HG03432 (cell line): ENCODE measurements at regions not wholly inside any gene's neighbourhood (a gene's known extent, or its start where the extent isn't known, plus 50 kb on each side); places are given as distances from the start of the nearest gene placed in this dataset.

ENCODE experiments used
- ATAC-seq: cut with Tn5 transposase; IDR thresholded peaks from one replicate; pipeline ENCODE4 v1.9.1; 2021; ENCODE audit warnings: mild to moderate bottlenecking, moderate library complexity; ENCODE audit not compliant: unreplicated experiment

DNA sequence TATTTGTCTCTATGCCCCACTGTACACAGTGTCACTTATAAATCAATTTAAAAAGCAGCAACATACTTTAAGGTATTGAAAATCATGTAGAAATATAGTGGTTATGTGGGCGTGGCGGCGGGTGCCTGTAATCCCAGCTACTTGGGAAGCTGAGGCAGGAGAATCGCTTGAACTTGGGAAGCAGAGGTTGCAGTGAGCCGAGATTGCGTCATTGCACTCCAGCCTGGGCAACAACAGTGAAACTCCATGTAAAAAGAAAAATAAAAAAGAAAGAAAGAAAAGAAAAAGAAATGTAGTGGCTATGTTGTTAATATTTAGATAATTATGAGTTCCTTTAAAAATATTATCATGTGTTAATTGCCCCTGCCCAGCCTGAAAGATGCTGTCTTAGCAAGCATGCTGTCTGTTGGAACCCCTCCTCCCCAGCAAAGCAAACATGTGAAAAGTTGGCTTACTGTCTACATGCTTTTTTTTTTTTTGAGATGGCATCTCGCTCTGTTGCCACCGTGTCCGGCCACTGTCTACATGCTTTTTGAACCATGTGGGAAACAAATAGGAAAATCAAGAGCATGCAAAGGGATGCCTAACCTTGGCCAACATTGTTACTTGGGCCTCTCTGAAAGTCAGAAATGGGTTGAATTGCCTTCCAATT, 151.4 kb upstream of the TSHZ2 start:
- no peak for ATAC-seq

DNA sequence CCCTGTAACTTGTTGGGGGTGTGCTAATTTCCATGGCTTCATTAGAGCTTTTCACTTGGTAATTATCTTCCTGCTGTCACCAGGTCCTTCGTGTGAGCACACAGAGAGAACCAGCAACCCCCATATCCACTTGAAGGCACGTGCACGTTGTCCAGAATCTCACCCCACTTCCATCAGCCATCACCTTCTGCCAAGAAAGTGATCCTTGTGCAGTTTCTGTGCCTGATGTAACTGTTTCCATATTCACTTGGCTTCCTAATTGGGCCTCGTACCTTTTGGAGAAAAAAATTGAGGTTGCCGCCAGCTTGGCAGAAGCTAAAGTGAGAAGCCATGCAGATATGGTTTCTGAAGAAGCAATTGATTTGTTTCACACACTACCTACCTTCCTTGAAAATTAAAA, 153.7 kb upstream of the TSHZ2 start:
- no peak for ATAC-seq

DNA sequence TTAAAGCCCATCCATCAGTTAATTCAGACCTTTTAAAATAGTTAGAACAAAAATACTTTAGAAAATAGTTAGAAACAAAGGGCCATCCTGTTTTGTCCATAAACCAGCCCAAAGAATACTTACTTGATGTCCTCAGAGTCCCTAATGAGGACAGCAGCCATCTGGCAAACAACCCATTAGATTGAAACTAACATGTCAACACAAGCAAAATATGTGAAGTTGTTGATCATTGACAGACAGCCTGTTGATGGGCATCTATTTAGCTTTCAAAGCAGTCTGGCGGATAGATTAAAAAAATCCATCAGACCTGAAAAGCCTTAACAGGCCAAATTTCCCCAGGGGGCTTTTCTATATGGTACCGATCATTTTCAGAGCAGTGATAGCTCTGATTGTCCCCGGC, 154.2 kb upstream of the TSHZ2 start:
- no peak for ATAC-seq

DNA sequence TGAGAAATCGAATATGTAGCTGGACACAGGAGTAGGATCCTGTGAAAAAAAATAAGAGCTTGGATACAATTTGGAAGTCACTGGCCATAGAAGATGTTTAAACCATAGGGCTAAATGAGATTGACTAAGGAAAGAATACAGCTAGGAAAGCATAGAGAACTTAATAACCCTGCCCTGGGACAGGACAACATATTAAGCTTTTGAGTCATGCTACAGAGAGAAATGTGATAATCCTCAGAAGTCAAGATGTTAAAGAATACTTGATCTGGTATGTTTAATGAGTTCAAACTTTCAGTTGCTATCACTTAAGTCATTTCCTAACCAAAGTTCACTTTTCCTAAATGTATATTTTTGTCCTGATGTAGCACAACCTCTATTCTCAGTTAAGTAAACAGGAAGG, 154.6 kb upstream of the TSHZ2 start:
- ATAC-seq: no peak

DNA sequence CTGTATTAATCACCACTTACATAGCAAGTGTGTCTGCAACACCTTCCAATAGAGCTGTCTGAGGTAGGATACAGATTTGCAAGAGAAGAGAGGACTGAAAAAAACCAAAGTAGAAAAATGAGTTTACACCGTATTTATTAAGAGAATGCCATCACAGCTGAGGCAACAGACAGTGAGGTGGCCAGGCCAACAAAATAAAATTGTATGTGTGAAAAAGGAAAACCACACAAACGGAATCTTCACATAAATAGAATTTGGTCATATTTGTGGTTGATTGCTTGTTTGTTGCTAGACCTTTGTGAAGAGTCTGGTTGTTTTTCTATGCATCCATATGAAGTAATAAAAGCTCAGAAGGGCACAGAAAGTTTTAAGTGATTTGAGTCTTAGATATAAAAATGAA, 157.8 kb upstream of the TSHZ2 start:
- ATAC-seq: no peak

DNA sequence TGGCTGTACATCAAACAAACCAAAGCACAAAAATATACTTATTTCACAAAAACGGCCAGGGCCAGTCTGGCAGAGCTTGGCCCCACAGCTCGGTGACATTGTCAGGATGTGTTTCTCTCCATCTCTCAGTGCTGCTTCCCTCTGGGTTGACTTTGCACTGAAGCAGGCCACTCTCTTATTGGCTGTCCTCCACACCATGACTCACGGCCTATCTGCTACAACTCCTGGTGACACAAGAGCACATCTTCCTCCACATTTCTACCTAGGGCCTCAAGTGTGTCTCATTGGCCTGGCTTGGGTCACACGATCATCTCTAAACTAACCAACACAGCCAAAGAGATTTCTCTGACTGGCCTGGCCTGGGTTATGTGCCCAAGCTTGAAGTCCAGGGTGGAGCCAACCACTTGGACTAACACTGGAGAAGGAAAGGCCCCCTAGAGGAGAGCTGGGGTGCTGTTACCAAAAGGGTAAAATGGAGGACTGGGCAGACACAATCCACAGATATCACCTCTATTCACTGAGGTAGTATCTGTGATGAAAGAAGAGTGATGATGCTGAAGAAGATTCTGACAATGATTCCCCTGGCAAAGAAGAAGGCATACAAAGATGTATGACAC, 159.8 kb upstream of the TSHZ2 start:
- ATAC-seq: no peak

DNA sequence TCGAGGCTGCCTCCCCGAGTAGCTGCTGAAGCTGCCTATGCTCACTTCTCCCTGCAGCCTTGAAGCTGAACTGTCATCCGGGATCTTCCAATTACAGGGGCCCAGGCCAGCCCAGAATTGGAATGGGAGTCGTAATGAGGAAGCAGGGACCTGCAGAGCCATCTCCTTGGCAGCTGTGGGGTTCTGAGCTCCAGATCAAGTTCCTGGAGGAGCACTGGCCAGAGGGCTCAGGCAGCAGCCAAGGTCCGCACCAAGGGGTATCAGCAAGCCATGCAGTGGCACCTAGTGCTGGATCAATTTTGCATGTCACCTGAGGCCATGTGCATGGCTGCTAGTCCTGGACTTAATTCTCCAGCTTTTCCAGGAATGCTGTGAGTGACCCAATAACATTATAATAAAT, 163.2 kb upstream of the TSHZ2 start:
- no peak for ATAC-seq

DNA sequence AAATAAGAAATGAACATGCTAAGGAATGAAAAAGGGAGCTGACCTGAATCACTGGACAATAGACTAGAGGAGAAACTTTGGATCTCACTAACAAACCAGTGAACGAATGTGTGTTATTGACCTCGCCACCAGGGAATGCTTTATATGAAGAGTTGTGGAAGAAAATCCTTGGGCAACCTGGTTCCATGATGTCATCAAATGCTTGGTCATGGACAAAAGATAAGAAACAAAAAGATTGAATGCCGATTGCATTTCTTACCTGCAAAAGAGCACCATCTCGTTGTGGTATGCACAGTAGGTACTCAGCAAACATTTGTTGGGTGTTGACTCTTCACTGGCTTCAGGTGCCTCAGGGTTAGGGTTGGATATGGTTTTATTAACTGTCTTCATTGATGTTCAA, 165.2 kb upstream of the TSHZ2 start:
- no peak for ATAC-seq

DNA sequence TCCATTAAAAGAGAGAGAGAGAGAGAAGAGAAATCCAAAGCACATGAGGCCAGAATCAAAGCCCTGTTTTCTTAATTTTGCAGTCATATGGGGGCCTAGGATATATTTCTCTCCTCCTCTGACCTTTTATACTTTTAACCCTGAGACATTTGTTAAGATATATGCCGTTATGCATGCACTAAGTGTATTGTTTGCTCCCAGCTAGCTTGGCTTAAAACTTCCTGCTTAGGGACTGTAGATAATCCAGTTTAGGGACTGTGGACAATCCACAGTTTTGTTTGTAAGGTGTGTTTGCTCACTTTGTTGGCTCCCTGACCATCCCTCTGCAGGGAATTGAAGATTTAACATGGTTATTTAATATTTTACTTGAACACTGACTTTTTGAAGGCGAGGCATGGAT, 166.3 kb upstream of the TSHZ2 start:
- no peak for ATAC-seq

DNA sequence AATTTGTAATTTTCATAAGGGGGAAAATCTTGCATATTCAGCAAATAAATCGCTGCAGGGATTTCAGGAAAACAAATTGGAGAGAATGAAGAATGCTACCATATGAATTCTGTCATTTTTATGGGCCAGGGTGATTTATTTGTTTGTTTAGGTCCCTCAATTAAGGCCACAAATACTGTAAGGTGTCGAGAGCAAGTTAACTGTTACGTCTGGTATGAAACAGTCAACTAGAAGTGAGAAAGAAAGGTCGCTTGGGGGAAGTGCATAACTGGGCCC, 166.9 kb upstream of the TSHZ2 start:
- no peak for ATAC-seq

DNA sequence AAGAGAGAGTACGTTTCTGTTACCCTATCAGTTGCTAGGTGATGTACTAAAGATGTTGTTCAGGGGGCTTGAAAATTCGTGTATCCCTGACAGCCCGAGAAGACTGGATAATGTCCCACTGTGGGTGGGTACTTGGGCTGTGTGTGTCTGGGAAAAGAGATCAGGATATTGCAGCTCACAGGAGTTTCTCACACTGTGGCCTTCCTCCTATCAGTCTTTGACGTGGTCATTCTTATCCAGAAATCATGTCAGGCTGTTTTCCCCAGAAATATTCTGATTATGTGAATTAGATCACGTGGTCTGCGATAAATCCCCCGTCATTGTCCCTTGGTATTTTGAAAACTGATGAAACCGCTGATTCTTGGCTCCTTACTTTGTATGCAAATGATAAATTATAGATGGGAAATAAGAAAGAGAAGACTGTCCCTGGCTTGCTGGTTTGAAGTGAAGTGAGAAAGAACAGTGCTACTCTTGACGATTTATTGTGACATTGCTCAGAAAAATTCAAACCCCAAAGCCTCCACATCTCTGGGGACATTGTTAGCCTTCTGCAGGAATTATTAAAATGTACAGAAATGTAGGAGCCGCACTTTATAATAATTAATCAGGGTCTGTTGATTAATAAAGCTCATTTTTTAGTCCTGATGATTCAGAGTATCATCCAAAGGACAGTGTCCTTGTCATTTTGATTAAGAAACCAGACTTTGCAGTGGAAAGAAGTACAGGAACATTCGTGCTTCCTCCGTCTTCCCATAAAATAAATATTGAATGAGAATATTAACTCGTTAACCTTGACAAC, 167.5 kb upstream of the TSHZ2 start:
- ATAC-seq: no peak

DNA sequence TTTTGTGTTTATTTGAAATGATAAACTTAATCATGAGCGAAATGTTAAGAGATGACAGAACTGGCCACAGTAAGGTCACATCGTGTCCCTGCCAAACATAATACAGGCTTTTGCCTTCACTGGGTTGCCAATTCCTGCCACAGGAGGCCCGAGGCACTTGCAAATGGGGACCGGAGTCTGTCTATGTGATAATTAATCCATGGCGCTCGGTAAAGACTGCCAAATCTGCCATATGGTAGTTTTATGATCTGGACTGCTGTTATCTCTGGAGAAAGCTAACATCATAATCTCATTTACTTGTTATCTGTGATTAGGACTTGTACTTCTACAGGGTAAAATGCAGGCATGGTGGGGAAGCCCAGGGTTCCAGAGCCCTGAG, 170.5 kb upstream of the TSHZ2 start:
- ATAC-seq: no peak

DNA sequence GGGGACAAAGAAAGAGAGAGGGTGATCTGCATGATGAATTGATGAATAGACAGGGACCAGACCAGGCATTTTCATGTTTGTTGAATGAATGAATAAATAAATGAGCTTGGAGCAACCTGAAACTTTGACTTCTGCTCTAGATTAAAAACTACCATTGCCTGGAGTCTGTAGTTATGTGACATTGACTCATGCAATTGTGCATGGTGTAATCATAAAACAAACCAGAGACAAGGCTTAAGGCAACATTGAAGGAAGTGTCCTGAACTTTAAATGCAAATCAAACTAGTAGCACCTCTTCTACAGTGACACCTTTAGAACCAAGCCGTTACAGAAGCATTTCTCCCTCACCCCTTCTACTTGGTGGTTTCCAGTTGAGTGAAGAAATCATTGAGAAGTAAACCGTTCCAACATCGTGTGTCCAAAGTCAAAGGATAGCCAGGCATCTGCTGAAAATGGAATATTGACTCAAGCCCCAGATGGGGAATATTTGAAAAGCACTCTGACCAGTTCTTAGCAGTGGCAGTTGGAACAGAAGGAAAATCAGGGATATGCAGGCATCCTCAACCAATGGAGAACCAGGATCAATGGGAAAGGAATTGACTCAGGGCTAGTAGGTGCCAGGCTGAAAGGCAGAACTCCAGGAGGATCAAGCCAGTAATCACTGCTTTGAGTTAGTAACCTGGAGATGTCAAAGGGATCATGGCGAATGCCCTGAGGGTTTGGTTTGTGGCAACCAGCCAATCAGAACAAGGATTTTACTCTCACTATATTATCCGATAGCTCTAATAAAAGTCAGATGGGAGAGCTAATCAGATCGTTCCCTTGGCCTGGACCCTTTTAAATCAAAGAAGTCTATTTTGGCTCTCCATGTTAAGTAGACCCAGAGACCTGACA, 171.2 kb upstream of the TSHZ2 start:
- ATAC-seq: no peak

DNA sequence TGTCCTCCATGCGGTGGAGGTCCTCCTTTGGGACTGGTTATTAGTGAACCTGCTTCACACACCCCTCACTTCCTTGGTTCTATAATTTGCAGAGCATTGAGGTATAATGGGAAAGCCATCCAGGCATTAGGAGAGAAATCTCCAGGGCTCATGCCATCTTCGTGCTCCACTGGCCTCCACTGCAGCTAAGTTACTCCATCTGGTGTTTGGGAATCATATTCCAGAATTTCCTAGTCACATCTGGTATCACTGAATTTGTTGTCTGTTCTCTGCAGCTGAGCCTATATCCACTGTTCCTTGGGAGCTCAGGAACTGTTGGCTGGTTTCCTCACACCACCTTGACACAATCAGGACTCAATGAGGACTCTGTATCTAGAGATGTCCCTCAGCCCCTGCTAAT, 173.0 kb upstream of the TSHZ2 start:
- ATAC-seq: no peak

DNA sequence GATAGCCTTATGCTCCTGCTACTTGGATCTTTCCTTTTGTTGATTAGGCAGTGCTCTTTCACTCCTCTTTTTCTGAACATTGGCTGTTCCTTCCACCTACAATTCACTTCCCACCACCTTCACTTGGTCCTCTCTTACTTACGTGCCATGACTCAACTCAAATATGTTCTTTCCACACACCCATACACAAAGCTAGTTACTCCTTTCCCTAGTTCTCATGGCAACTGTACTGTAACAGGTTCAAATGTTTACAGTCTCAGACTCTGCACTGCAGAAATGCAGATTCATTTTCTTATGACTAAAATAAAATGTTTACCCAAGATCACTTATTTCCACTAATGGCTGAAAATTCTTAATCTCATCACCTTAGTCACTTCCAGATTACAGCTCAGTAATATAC, 174.0 kb upstream of the TSHZ2 start:
- no peak for ATAC-seq

DNA sequence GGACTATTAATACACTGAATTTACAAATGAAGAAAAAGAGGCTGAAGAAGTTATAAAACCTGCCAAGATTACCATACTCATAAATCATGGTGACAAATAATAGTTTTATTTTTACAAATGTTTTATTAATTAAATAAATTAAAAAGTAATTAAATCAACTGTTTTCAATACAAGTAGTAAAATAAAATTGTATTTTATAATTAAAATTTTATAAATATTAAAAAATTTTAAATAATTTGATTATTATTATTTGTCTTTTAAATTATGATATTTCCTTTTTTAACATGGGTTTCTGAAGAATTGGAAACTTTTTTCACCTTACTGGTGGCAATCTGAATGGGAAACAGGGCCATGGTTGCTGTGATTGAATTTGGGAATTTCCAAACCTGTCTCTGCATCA, 177.3 kb upstream of the TSHZ2 start:
- no peak for ATAC-seq

DNA sequence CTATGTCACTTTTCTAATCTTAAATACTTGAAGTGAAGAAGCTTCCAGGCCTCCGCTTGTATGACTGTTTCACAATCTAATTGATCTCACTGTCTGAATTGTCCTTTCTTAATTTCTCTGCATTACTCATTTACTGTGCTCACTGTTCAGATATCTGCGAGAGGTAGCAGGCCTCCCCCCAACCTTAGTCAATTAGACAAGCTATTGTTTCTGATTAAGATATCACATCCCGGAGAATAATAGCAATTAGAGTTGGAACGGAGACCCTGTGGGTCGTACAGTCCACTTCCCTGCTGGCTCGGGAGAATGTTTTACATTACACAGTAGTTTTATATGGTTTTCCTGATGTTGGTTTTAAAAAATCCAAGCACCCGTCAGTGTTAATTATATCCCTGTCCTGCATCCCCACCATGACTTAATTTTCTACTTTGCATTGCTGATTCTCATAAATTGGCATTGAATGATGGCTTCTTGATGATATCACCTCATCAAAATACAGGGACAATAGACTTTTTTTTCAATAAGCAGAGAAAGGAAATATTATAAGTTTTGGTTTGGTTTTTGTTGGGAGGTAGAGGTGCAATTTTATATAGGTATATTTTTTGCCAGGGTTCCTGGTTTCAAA, 178.7 kb upstream of the TSHZ2 start:
- ATAC-seq: no peak

DNA sequence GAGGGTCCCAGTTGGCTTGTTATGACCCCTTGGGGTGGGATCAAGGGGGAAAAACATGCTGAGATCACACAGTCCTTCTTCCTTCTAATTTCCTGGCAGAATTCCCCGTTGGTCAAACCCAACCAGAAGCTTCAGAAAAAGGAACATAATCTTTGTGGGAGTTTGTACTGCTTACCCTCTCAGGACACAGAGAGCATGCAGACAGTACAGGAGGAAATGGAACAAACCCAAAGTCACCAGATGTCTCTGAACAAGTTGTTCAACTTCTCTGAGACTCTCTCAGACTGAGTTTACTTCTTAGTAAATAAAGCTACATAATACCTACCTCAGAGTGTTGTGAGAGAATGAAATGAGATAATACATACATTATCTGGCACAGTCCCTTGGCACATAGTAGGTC, 181.1 kb upstream of the TSHZ2 start:
- ATAC-seq: no peak

DNA sequence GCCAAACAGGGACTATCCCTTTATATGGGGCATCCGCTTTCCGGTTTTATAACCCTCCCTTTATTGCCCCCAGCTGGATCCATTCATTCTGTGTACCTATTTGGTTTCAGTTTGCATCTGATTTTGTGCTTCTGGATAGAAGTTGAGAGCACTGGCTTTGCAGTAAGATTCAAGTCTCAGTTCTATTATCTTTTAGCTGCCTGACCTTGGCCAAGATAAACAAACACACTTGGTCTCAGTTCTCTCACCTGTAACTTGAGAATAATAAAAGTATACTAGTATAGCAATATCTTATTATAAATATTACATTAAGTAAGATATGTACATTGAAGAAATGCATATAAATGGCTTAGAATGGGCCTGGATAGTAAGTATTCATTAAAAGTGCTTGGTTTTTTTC, 182.4 kb upstream of the TSHZ2 start:
- ATAC-seq: no peak

DNA sequence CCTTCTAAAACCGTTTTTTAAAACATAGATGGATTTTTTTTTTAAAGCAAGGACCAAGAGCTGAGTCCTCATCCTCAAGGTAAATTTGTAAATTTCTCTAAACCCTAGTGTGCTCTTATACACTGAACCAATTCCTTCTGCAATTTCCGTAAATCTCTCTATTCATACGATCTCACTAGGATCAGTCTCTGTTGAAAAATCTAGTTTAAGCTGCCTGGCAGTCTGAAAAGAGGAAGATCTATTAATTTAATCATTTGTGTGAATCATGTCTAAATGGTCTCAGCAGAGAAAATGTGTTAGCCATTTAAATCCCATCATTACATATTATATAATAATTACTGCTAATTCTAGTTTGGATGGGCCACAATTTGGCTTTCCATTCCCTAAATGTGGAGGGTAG, 184.2 kb upstream of the TSHZ2 start:
- ATAC-seq: no peak

DNA sequence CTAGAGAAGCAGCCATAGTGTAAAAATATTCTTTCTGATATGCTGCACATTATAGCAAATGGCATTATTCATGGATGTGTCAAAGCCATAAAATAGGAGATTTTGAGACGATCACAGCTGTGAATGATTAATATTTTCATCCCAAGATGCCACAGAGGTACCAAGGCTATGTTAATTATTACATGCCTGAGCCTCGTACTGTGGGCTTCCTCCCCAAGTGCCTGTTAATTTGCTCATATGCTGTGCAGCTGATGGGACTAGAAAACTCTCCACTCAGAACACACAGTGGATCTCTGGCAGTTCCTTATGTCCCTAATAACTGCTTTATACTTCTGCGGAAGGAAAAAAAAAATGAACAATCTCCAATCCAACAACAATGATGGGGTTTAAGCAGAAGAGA, 184.9 kb upstream of the TSHZ2 start:
- ATAC-seq: no peak
